ENCODE measurements at regions not wholly inside any gene's neighbourhood (a gene's known extent, or its start where the extent isn't known, plus 50 kb on each side); places are given as distances from the start of the nearest gene placed in this dataset.
"Not testable (repeated sequence)": the region's sequence is repeated elsewhere in the genome, so short reads cannot be mapped to it uniquely, and the experiment has no call there.

GRCh38 chr2:67179526-67179925 is 217.6 kb upstream of the ETAA1 start:
- no peaks in the 10 kb centered on the region for H3K27me3 ChIP-seq
- no peaks in the 10 kb centered on the region for H3K36me3 ChIP-seq
- H3K4me1 ChIP-seq (ENCODE audit: low read depth): no peaks in the 10 kb centered on the region
- no peaks in the 10 kb centered on the region for H3K9me3 ChIP-seq (ENCODE audit: low read depth)
- H3K4me3 ChIP-seq: no peak overlapping the region
- no peak for TF ChIP-seq CTCF (IDR thresholded peaks at IDR 0.05; ENCODE audit: low read depth, low read length)
- H3K27ac ChIP-seq: no peak overlapping the region
- no peak for DNase-seq (ENCODE audit: low read depth in 1 of 2, low spot score in 1 of 2)

GRCh38 chr2:67180841-67181240 is 216.3 kb upstream of the ETAA1 start:
- TF ChIP-seq CTCF (IDR thresholded peaks at IDR 0.05; ENCODE audit: low read depth, low read length): no peak
- Histone ChIP-seq H3K27ac (no peak overlapping the region), H3K4me1 (ENCODE audit: low read depth) (no peaks in the 10 kb centered on the region), H3K36me3 (no peaks in the 10 kb centered on the region), H3K4me3 (no peak overlapping the region), H3K27me3 (no peaks in the 10 kb centered on the region), H3K9me3 (ENCODE audit: low read depth) (no peaks in the 10 kb centered on the region)
- DNase-seq (ENCODE audit: low read depth in 1 of 2, low spot score in 1 of 2): no peak

GRCh38 chr2:67182884-67183283 is 214.2 kb upstream of the ETAA1 start:
- H3K4me1 ChIP-seq (ENCODE audit: low read depth): no peaks in the 10 kb centered on the region
- no peaks in the 10 kb centered on the region for H3K27me3 ChIP-seq
- no peak for TF ChIP-seq CTCF (IDR thresholded peaks at IDR 0.05; ENCODE audit: low read depth, low read length)
- no peak overlapping the region for H3K4me3 ChIP-seq
- H3K9me3 ChIP-seq (ENCODE audit: low read depth): no peaks in the 10 kb centered on the region
- H3K27ac ChIP-seq: no peak overlapping the region
- DNase-seq (ENCODE audit: low read depth in 1 of 2, low spot score in 1 of 2): no peak
- H3K36me3 ChIP-seq: no peaks in the 10 kb centered on the region

GRCh38 chr2:67186326-67186725 is 210.8 kb upstream of the ETAA1 start:
- TF ChIP-seq CTCF (IDR thresholded peaks at IDR 0.05; ENCODE audit: low read depth, low read length): no peak
- Histone ChIP-seq H3K4me1 (ENCODE audit: low read depth) (no peaks in the 10 kb centered on the region), H3K4me3 (no peak overlapping the region)

GRCh38 chr2:67186871-67187270 is 210.3 kb upstream of the ETAA1 start:
- H3K4me3 ChIP-seq: no peak overlapping the region
- H3K27me3 ChIP-seq: no peaks in the 10 kb centered on the region
- no peak overlapping the region for H3K27ac ChIP-seq
- H3K9me3 ChIP-seq (ENCODE audit: low read depth): no peaks in the 10 kb centered on the region
- no peak for TF ChIP-seq CTCF (IDR thresholded peaks at IDR 0.05; ENCODE audit: low read depth, low read length)
- no peak for DNase-seq (ENCODE audit: low read depth in 1 of 2, low spot score in 1 of 2)
- H3K4me1 ChIP-seq (ENCODE audit: low read depth): no peaks in the 10 kb centered on the region
- no peaks in the 10 kb centered on the region for H3K36me3 ChIP-seq

More at GRCh38 chr2:67186326-67186725, 210.8 kb upstream of the ETAA1 start:
- Histone ChIP-seq H3K27ac (no peak overlapping the region), H3K36me3 (no peaks in the 10 kb centered on the region), H3K9me3 (ENCODE audit: low read depth) (no peaks in the 10 kb centered on the region), H3K27me3 (no peaks in the 10 kb centered on the region)
- DNase-seq (ENCODE audit: low read depth in 1 of 2, low spot score in 1 of 2): no peak

GRCh38 chr2:67195327-67195726 is 201.8 kb upstream of the ETAA1 start:
- H3K4me3 ChIP-seq; H3K4me1 ChIP-seq (ENCODE audit: low read depth); DNase-seq (ENCODE audit: low read depth in 1 of 2, low spot score in 1 of 2); H3K27me3 ChIP-seq; H3K36me3 ChIP-seq; H3K27ac ChIP-seq; H3K9me3 ChIP-seq (ENCODE audit: low read depth): not testable (repeated sequence)

All from cardiac muscle cell (in vitro differentiated cells and primary cell).